ENCODE measurements at regions not wholly inside any gene's neighbourhood (a gene's known extent, or its start where the extent isn't known, plus 50 kb on each side); places are given as distances from the start of the nearest gene placed in this dataset.
"Not testable (repeated sequence)": the region's sequence is repeated elsewhere in the genome, so short reads cannot be mapped to it uniquely, and the experiment has no call there.

GRCh38 chr11:67847896-67848875 is 155.7 kb downstream of the UNC93B1 start:
- peak; percentile 23 to 50 (median 42); a peak in 4 of 6 replicates for TF ChIP-seq CTCF (IDR thresholded peaks at IDR 0.05 in 2 of 3, conservative IDR thresholded peaks at IDR 0.05 in 1 of 3; ENCODE audit: borderline replicate concordance in 1 of 3, insufficient read depth in 1 of 3, low read depth in 2 of 3, low read length in 2 of 3)
- TF ChIP-seq MAX (IDR thresholded peaks at IDR 0.05); POLR2A (IDR thresholded peaks at IDR 0.05; ENCODE audit: borderline replicate concordance, extremely low read depth, insufficient read depth, insufficient read length); EZH2 (IDR thresholded peaks at IDR 0.05): not testable (repeated sequence)
- TF ChIP-seq, protein P1, sequence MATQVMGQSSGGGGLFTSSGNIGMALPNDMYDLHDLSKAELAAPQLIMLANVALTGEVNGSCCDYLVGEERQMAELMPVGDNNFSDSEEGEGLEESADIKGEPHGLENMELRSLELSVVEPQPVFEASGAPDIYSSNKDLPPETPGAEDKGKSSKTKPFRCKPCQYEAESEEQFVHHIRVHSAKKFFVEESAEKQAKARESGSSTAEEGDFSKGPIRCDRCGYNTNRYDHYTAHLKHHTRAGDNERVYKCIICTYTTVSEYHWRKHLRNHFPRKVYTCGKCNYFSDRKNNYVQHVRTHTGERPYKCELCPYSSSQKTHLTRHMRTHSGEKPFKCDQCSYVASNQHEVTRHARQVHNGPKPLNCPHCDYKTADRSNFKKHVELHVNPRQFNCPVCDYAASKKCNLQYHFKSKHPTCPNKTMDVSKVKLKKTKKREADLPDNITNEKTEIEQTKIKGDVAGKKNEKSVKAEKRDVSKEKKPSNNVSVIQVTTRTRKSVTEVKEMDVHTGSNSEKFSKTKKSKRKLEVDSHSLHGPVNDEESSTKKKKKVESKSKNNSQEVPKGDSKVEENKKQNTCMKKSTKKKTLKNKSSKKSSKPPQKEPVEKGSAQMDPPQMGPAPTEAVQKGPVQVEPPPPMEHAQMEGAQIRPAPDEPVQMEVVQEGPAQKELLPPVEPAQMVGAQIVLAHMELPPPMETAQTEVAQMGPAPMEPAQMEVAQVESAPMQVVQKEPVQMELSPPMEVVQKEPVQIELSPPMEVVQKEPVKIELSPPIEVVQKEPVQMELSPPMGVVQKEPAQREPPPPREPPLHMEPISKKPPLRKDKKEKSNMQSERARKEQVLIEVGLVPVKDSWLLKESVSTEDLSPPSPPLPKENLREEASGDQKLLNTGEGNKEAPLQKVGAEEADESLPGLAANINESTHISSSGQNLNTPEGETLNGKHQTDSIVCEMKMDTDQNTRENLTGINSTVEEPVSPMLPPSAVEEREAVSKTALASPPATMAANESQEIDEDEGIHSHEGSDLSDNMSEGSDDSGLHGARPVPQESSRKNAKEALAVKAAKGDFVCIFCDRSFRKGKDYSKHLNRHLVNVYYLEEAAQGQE (IDR thresholded peaks at IDR 0.05; ENCODE audit: low read depth) = not testable (repeated sequence)

All from HCT116 (cell line).